Peyer's patch (tissue), 4 donors: ENCODE measurements at regions not wholly inside any gene's neighbourhood (a gene's known extent, or its start where the extent isn't known, plus 50 kb on each side); places are given as distances from the start of the nearest gene placed in this dataset.

ENCODE experiments used
- POLR2A ChIP-seq, 2 donors: fragments of 450-650 bp; IDR thresholded peaks; one replicate each; pipeline ENCODE4 v1.5.1; 2017; ENCODE audit warnings: antibody characterized with exemption in 2 of 2, mild to moderate bottlenecking in 2 of 2, moderate library complexity in 2 of 2
- TF ChIP-seq, protein P1 (sequence below), 6 experiments: fragments of 450-650 bp in 4 of 6; fragments of 200-600 bp in 2 of 6; sonication (generic) in 1 of 6; IDR thresholded peaks; one replicate each; pipeline ENCODE4 v1.5.1; 2017 to 2019; ENCODE audit warnings: antibody characterized with exemption in 6 of 6, mild to moderate bottlenecking in 3 of 6, moderate library complexity in 1 of 6

GRCh38 chr21:16642353-16642752 is 870.5 kb upstream of the CXADR start:
- TF ChIP-seq, protein P1, sequence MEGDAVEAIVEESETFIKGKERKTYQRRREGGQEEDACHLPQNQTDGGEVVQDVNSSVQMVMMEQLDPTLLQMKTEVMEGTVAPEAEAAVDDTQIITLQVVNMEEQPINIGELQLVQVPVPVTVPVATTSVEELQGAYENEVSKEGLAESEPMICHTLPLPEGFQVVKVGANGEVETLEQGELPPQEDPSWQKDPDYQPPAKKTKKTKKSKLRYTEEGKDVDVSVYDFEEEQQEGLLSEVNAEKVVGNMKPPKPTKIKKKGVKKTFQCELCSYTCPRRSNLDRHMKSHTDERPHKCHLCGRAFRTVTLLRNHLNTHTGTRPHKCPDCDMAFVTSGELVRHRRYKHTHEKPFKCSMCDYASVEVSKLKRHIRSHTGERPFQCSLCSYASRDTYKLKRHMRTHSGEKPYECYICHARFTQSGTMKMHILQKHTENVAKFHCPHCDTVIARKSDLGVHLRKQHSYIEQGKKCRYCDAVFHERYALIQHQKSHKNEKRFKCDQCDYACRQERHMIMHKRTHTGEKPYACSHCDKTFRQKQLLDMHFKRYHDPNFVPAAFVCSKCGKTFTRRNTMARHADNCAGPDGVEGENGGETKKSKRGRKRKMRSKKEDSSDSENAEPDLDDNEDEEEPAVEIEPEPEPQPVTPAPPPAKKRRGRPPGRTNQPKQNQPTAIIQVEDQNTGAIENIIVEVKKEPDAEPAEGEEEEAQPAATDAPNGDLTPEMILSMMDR (IDR thresholded peaks at IDR 0.05) = no peak
- TF ChIP-seq POLR2A (IDR thresholded peaks at IDR 0.05) = no peak
